H9 (cell line): ENCODE measurements at regions not wholly inside any gene's neighbourhood (a gene's known extent, or its start where the extent isn't known, plus 50 kb on each side); places are given as distances from the start of the nearest gene placed in this dataset.

Experiments used
- DNase-seq: peaks from one replicate; pipeline ENCODE4 v3.0.0-alpha.2; 2017
- H2AFZ ChIP-seq: one replicate; pipeline ENCODE4 v1.6.1; 2013; ENCODE audit warnings: mild to moderate bottlenecking, low read length, control low read depth, moderate library complexity
- H2AK5ac ChIP-seq: 2 replicates; pipeline ENCODE4 v1.6.1; 2013; ENCODE audit warnings: low read length, control low read depth, mixed read lengths; ENCODE audit not compliant: insufficient read length
- H2BK120ac ChIP-seq: one replicate; pipeline ENCODE4 v1.6.1; 2013; ENCODE audit warnings: low read depth, mild to moderate bottlenecking, low read length, control low read depth, inconsistent platforms; ENCODE audit not compliant: poor library complexity, severe bottlenecking
- H2BK12ac ChIP-seq: 2 replicates; pipeline ENCODE4 v1.6.1; 2013; ENCODE audit warnings: low read length, control low read depth, mixed read lengths, low read depth; ENCODE audit not compliant: insufficient read length
- H2BK15ac ChIP-seq: 2 replicates; pipeline ENCODE4 v1.6.1; 2013; ENCODE audit warnings: low read depth, low read length, control low read depth
- H2BK20ac ChIP-seq: one replicate; pipeline ENCODE4 v1.6.1; 2013; ENCODE audit warnings: low read depth, mild to moderate bottlenecking, low read length, control low read depth, inconsistent platforms; ENCODE audit not compliant: poor library complexity, severe bottlenecking
- H2BK5ac ChIP-seq: 2 replicates; pipeline ENCODE4 v1.6.1; 2013; ENCODE audit warnings: low read length, control low read depth, mixed read lengths; ENCODE audit not compliant: insufficient read length
- H3K14ac ChIP-seq: 2 replicates; pipeline ENCODE4 v1.6.1; 2013; ENCODE audit warnings: low read length, control low read depth; ENCODE audit not compliant: insufficient read depth
- H3K18ac ChIP-seq: 2 replicates; pipeline ENCODE4 v1.6.1; 2013; ENCODE audit warnings: low read depth, mild to moderate bottlenecking, mixed read lengths, low read length, control low read depth; ENCODE audit not compliant: insufficient read length
- H3K23ac ChIP-seq: 2 replicates; pipeline ENCODE4 v1.6.1; 2013; ENCODE audit warnings: low read length, control low read depth, mixed read lengths, low read depth; ENCODE audit not compliant: insufficient read length
- H3K23me2 ChIP-seq: 2 replicates; pipeline ENCODE4 v1.6.1; 2013; ENCODE audit warnings: low read depth, mild to moderate bottlenecking, mixed read lengths, low read length, control low read depth; ENCODE audit not compliant: insufficient read length, poor library complexity, severe bottlenecking
- H3K27ac ChIP-seq: 2 replicates; pipeline ENCODE4 v1.5.1; 2013; ENCODE audit warnings: low read length, control low read depth, mixed read lengths, low read depth; ENCODE audit not compliant: insufficient read length
- H3K27me3 ChIP-seq: 2 replicates; pipeline ENCODE4 v1.6.1; 2013; ENCODE audit warnings: low read length, control low read depth, inconsistent platforms; ENCODE audit not compliant: insufficient read depth
- H3K4ac ChIP-seq: 2 replicates; pipeline ENCODE4 v1.6.1; 2013; ENCODE audit warnings: low read depth, mild to moderate bottlenecking, control low read depth, inconsistent platforms, low read length, moderate library complexity
- H3K4me1 ChIP-seq: 2 replicates; pipeline ENCODE4 v1.6.1; 2013; ENCODE audit warnings: low read length, control low read depth, inconsistent platforms; ENCODE audit not compliant: insufficient read depth
- H3K4me2 ChIP-seq: 2 replicates; pipeline ENCODE4 v1.6.1; 2013; ENCODE audit warnings: low read length, control low read depth, mixed read lengths; ENCODE audit not compliant: insufficient read length, insufficient read depth
- H3K56ac ChIP-seq: 2 replicates; pipeline ENCODE4 v1.6.1; 2013; ENCODE audit warnings: low read depth, mild to moderate bottlenecking, mixed read lengths, low read length, control low read depth; ENCODE audit not compliant: insufficient read length
- H3K79me1 ChIP-seq: 2 replicates; pipeline ENCODE4 v1.6.1; 2013; ENCODE audit warnings: low read depth, mild to moderate bottlenecking, moderate library complexity, low read length, control low read depth, inconsistent platforms; ENCODE audit not compliant: insufficient read depth, poor library complexity, severe bottlenecking
- H3K79me2 ChIP-seq: 2 replicates; pipeline ENCODE4 v1.6.1; 2013; ENCODE audit warnings: low read length, control low read depth, inconsistent platforms; ENCODE audit not compliant: insufficient read depth
- H3K9ac ChIP-seq: 2 replicates; pipeline ENCODE4 v1.6.1; 2013; ENCODE audit warnings: low read length, control low read depth, mixed read lengths; ENCODE audit not compliant: insufficient read length; ENCODE audit errors: extremely low read depth
- H3K9me3 ChIP-seq: one replicate; pipeline ENCODE4 v1.6.1; 2013; ENCODE audit warnings: low read depth, low read length, inconsistent platforms; ENCODE audit not compliant: control insufficient read depth
- H3T11ph ChIP-seq: one replicate; pipeline ENCODE4 v1.6.1; 2013; ENCODE audit warnings: mild to moderate bottlenecking, low read length, control low read depth, inconsistent platforms
- H4K20me1 ChIP-seq: one replicate; pipeline ENCODE4 v1.6.1; 2013; ENCODE audit not compliant: control insufficient read depth, insufficient read length, insufficient read depth
- H4K5ac ChIP-seq: 2 replicates; pipeline ENCODE4 v1.6.1; 2013; ENCODE audit warnings: low read depth, mild to moderate bottlenecking, mixed read lengths, low read length, control low read depth; ENCODE audit not compliant: insufficient read length
- H4K8ac ChIP-seq: replicated peaks from 2 replicates; pipeline ENCODE4 v1.6.1; 2013; ENCODE audit warnings: low read length, control low read depth, mixed read lengths, low read depth; ENCODE audit not compliant: insufficient read length
- H4K91ac ChIP-seq: 2 replicates; pipeline ENCODE4 v1.6.1; 2013; ENCODE audit warnings: low read depth, mild to moderate bottlenecking, moderate library complexity, mixed read lengths, low read length, control low read depth; ENCODE audit not compliant: insufficient read length
- H3K27ac Mint-ChIP-seq, 3 experiments: 2 replicates in 2 of 3; 3 replicates in 1 of 3; pipeline ENCODE4 v1.8.0; 2020 to 2021; ENCODE audit warnings: mixed read lengths in 3 of 3, mild to moderate bottlenecking in 1 of 3, moderate library complexity in 1 of 3
- H3K27me3 Mint-ChIP-seq: 2 replicates; pipeline ENCODE4 v1.8.0; 2021; ENCODE audit warnings: low read depth, mild to moderate bottlenecking, moderate library complexity, mixed read lengths
- H3K36me3 Mint-ChIP-seq, 3 experiments: 2 replicates in 2 of 3; 3 replicates in 1 of 3; pipeline ENCODE4 v1.8.0; 2020 to 2021; ENCODE audit warnings: low read depth in 3 of 3, mixed read lengths in 3 of 3; ENCODE audit not compliant: insufficient read depth in 1 of 3
- H3K4me1 Mint-ChIP-seq, 2 experiments: 2 replicates each; pipeline ENCODE4 v1.8.0; 2020; ENCODE audit warnings: mixed read lengths in 2 of 2
- H3K4me3 Mint-ChIP-seq, 2 experiments: 2 replicates in 1 of 2; 3 replicates in 1 of 2; pipeline ENCODE4 v1.8.0; 2020 to 2021; ENCODE audit warnings: mild to moderate bottlenecking in 2 of 2, mixed read lengths in 2 of 2, moderate library complexity in 1 of 2
- H3K9me3 Mint-ChIP-seq, 2 experiments: 2 replicates in 1 of 2; 3 replicates in 1 of 2; pipeline ENCODE4 v1.8.0; 2020; ENCODE audit warnings: mild to moderate bottlenecking in 2 of 2, mixed read lengths in 2 of 2, moderate library complexity in 1 of 2
- CTCF ChIP-seq: fragments of 200-600 bp; sonication (generic); conservative IDR thresholded peaks from 3 replicates; pipeline ENCODE4 v1.8.0; 2021; ENCODE audit warnings: antibody characterized with exemption, mild to moderate bottlenecking
- WGBS: extraction: QIAGEN DNeasy Blood & Tissue Kit; methylation state at CpG from one replicate; pipeline ENCODE4 v1.1.7; 2013; ENCODE audit warnings: missing lambda C conversion rate, low lambda C conversion rate, mixed read lengths; ENCODE audit not compliant: insufficient read length; ENCODE audit errors: extremely low coverage; 5-methylcytosine and 5-hydroxymethylcytosine counted together

GRCh38 chr12:88940854-88941253 is 360.6 kb upstream of the KITLG start:
- H3K18ac ChIP-seq, result no peak overlapping the region
- H3K9ac ChIP-seq, result no peak overlapping the region
- H3T11ph ChIP-seq, result no peak overlapping the region
- no peak for DNase-seq
- H4K20me1 ChIP-seq, result no peaks in the 10 kb centered on the region
- H2BK15ac ChIP-seq, result no peak overlapping the region
- no peak overlapping the region for H3K4me2 ChIP-seq
- H2BK5ac ChIP-seq, result no peak overlapping the region
- H4K91ac ChIP-seq, result no peak overlapping the region
- Mint-ChIP-seq H3K27me3 (peaks cover 4% of the 10 kb centered on the region; the same call in 1 of the 2 replicates), H3K4me1 (peaks cover 0 to 13% of the 10 kb centered on the region in 2 experiments; a peak in 2 of 4 replicates), H3K27ac (no peak overlapping the region), H3K9me3 (no peaks in the 10 kb centered on the region), H3K4me3 (no peak overlapping the region), H3K36me3 (no peaks in the 10 kb centered on the region; a peak in 1 of 7 replicates)
- no peak overlapping the region for H3K4ac ChIP-seq
- H3K27ac ChIP-seq, result no peak overlapping the region
- no peak for TF ChIP-seq CTCF
- H2BK12ac ChIP-seq, result no peak overlapping the region
- H4K8ac ChIP-seq, result no peak overlapping the region
- H2AFZ ChIP-seq, result no peak overlapping the region
- H2BK20ac ChIP-seq, result no peak overlapping the region
- H3K79me1 ChIP-seq, result no peaks in the 10 kb centered on the region
- no peak overlapping the region for H3K14ac ChIP-seq
- no peaks in the 10 kb centered on the region; the same call in 1 of the 2 replicates for H3K4me1 ChIP-seq
- H3K79me2 ChIP-seq, result no peaks in the 10 kb centered on the region
- no peak overlapping the region for H3K56ac ChIP-seq
- WGBS, result no CpG with 5 or more reads among the region's 2 CpGs
- H4K5ac ChIP-seq, result no peak overlapping the region
- no peaks in the 10 kb centered on the region for H3K27me3 ChIP-seq
- H3K9me3 ChIP-seq, result no peaks in the 10 kb centered on the region
- H3K23ac ChIP-seq, result no peak overlapping the region
- no peak overlapping the region for H2AK5ac ChIP-seq
- H3K23me2 ChIP-seq, result no peaks in the 10 kb centered on the region
- H2BK120ac ChIP-seq, result no peak overlapping the region
